Endothelial cell of umbilical vein (primary cell): ENCODE measurements at regions not wholly inside any gene's neighbourhood (a gene's known extent, or its start where the extent isn't known, plus 50 kb on each side); places are given as distances from the start of the nearest gene placed in this dataset.

Experiments used
- BruUV-seq: library from RNA; stranded (reverse); fragments of 400-500 nt; replicated peaks from 2 replicates; lab custom pipeline; 2021; lab: Mats Ljungman, UMichigan
- CTCF ChIA-PET: fragments of 300-600, 350-600 bp; sonication (Branson Sonifier 250); formaldehyde crosslinking; loops from one replicate; lab custom pipeline; 2021; ENCODE audit warnings: antibody characterized with exemption, inconsistent platforms; lab: Charles Lee
- POLR2A ChIA-PET: fragments of 300-600, 350-600 bp; sonication (Branson Sonifier 250); formaldehyde crosslinking; loops from one replicate; lab custom pipeline; 2021; ENCODE audit warnings: antibody characterized with exemption, inconsistent platforms; lab: Charles Lee
- DNase-seq: peaks from one replicate; pipeline ENCODE4 v3.0.0-alpha.2; 2011; ENCODE audit warnings: low read depth, low spot score
- FAIRE-seq: peaks from 2 replicates; lab custom pipeline; 2011; peaks lifted over from hg19 to GRCh38; lab: Jason Lieb, UNC
- H2AFZ ChIP-seq: 2 replicates; pipeline ENCODE4 v1.6.0; 2012; ENCODE audit warnings: low read depth, low read length, control low read depth, inconsistent platforms
- H3K27ac ChIP-seq: 2 replicates; pipeline ENCODE4 v1.5.1; 2011; ENCODE audit warnings: low read depth, mild to moderate bottlenecking, control low read depth, low read length, moderate library complexity; ENCODE audit not compliant: insufficient read depth
- H3K27me3 ChIP-seq, 2 experiments: 2 replicates each; pipeline versions ENCODE4 v1.6.0 to v1.6.1; 2011; ENCODE audit warnings: low read length in 2 of 2, mixed read lengths in 1 of 2; ENCODE audit not compliant: control insufficient read depth in 2 of 2, insufficient read depth in 2 of 2
- H3K36me3 ChIP-seq, 2 experiments: 2 replicates in 1 of 2; 3 replicates in 1 of 2; pipeline ENCODE4 v1.5.1; 2011; ENCODE audit warnings: low read length in 2 of 2, mild to moderate bottlenecking in 1 of 2, moderate library complexity in 1 of 2; ENCODE audit not compliant: control insufficient read depth in 2 of 2, insufficient read depth in 2 of 2; ENCODE audit errors: extremely low read depth in 1 of 2
- H3K4me1 ChIP-seq: 3 replicates; pipeline ENCODE4 v1.5.1; 2011; ENCODE audit warnings: mild to moderate bottlenecking, low read length; ENCODE audit not compliant: control insufficient read depth, insufficient read depth; ENCODE audit errors: extremely low read depth
- H3K4me2 ChIP-seq: 2 replicates; pipeline ENCODE4 v1.6.1; 2011; ENCODE audit warnings: low read length, control low read depth, mixed read lengths; ENCODE audit not compliant: insufficient read depth
- H3K4me3 ChIP-seq, 3 experiments: fragments of 200-600 bp in 1 of 3; sonication (generic), shearing (Covaris generic) in 1 of 3; replicated peaks in 1 of 3; 2 replicates each; pipeline ENCODE4 v1.5.1; 2011 to 2016; ENCODE audit warnings: control low read depth in 3 of 3, low read length in 3 of 3, mild to moderate bottlenecking in 2 of 3, inconsistent platforms in 1 of 3, low read depth in 1 of 3, moderate library complexity in 1 of 3; ENCODE audit not compliant: insufficient read depth in 1 of 3
- H3K79me2 ChIP-seq: 2 replicates; pipeline ENCODE4 v1.6.0; 2012; ENCODE audit warnings: low read length, inconsistent platforms; ENCODE audit not compliant: control insufficient read depth, insufficient read depth
- H3K9ac ChIP-seq: replicated peaks from 2 replicates; pipeline ENCODE3; 2011; ENCODE audit warnings: low read length, control low read depth; ENCODE audit not compliant: insufficient read depth; ENCODE audit errors: extremely low read depth
- H3K9me1 ChIP-seq: replicated peaks from 3 replicates; pipeline ENCODE4 v1.6.0; 2011; ENCODE audit warnings: mild to moderate bottlenecking, low read length; ENCODE audit not compliant: control insufficient read depth, insufficient read depth; ENCODE audit errors: extremely low read depth
- H3K9me3 ChIP-seq: replicated peaks from 2 replicates; pipeline ENCODE4 v1.5.1; 2012; ENCODE audit warnings: low read length, inconsistent platforms; ENCODE audit not compliant: control insufficient read depth, insufficient read depth
- H4K20me1 ChIP-seq: replicated peaks from 2 replicates; pipeline ENCODE3; 2011; ENCODE audit warnings: mild to moderate bottlenecking, low read length; ENCODE audit not compliant: control insufficient read depth, insufficient read depth; ENCODE audit errors: extremely low read depth
- EZH2 ChIP-seq: IDR thresholded peaks from 2 replicates; pipeline ENCODE4 v1.6.1; 2012; ENCODE audit warnings: borderline replicate concordance, low read depth, mild to moderate bottlenecking, moderate library complexity, low read length, inconsistent platforms; ENCODE audit not compliant: severe bottlenecking
- FOS ChIP-seq: IDR thresholded peaks from 2 replicates; pipeline ENCODE4 v1.6.1; 2011; ENCODE audit warnings: mild to moderate bottlenecking, low read length, moderate library complexity, borderline replicate concordance; ENCODE audit not compliant: insufficient read depth
- GATA2 ChIP-seq: IDR thresholded peaks from 2 replicates; pipeline ENCODE4 v1.7.0; 2011; ENCODE audit warnings: low read depth, mild to moderate bottlenecking, moderate library complexity, mixed read lengths, low read length; ENCODE audit not compliant: insufficient read length, insufficient read depth
- JUN ChIP-seq: IDR thresholded peaks from 2 replicates; pipeline ENCODE4 v1.6.1; 2011; ENCODE audit warnings: borderline replicate concordance, low read depth; ENCODE audit not compliant: insufficient read length, insufficient read depth
- MYC ChIP-seq: IDR thresholded peaks from one replicate; pipeline ENCODE4 v1.6.1; 2011; ENCODE audit warnings: mild to moderate bottlenecking, low read depth, low read length
- POLR2A ChIP-seq: IDR thresholded peaks from 2 replicates; pipeline ENCODE4 v1.6.1; 2012; ENCODE audit warnings: low read depth, mild to moderate bottlenecking, control low read depth, low read length
- POLR2AphosphoS5 ChIP-seq: IDR thresholded peaks from 2 replicates; pipeline ENCODE4 v1.6.1; 2012; ENCODE audit warnings: low read depth, mild to moderate bottlenecking, control low read depth, low read length, moderate library complexity; ENCODE audit not compliant: insufficient read depth
- dilution Hi-C: fragments of 300-500 bp; cut with MboI; formaldehyde crosslinking; loops from one replicate; pipeline ENCODE4 v1.15.0; 2019; ENCODE audit warnings: low sequenced_read_pairs; ENCODE audit not compliant: extremely low pct_ligation_motif_present
- intact Hi-C: fragments of 100-400 bp; cut with micrococcal nuclease; formaldehyde crosslinking; loops from one replicate; pipeline ENCODE4 v1.10.0; 2022
- TF ChIP-seq, protein P1 (sequence below), 2 donors: IDR thresholded peaks; 1 replicate in 1 of 2; 2 replicates in 1 of 2; pipeline ENCODE4 v1.5.1; 2011; ENCODE audit warnings: low read length in 2 of 2, mild to moderate bottlenecking in 2 of 2, moderate library complexity in 2 of 2, control low read depth in 1 of 2, inconsistent platforms in 1 of 2, low read depth in 1 of 2; ENCODE audit not compliant: insufficient read depth in 1 of 2; ENCODE audit errors: extremely low read depth in 1 of 2
- TF ChIP-seq, protein P2 (sequence below): IDR thresholded peaks from 2 replicates; pipeline ENCODE4 v1.6.1; 2011; ENCODE audit not compliant: insufficient read depth, insufficient read length

DNA sequence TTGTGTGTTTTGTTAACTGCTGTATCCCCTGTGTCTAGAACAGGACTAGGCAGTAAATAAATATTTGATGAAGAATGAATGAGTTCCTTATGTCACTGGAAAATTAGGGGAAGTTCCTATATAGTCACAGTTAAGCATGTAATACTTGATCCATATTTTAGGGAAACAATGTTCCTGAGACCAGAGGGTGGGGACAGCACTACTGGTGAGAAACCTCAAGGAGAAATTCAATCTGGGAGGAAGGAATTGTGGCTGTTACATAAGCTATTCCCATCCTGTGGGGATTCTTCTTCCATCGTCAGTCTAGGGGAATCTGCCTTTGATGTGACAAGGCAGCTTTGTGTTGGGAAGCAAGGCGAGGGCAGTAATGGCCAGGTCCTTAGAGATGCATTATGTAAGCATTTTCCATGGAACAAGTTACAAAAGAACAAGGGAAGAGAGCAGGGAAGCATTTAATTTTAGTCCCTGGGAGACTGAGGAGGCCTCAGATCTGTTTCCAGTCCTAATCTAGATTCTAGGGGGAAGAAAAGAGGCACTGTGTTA, 219.3 kb upstream of the TTC14 start:
- ChIA-PET CTCF (no interaction called here), POLR2A (no interaction called here)
- dilution Hi-C loops = no loop called here

More for the DNA sequence above, 219.3 kb upstream of the TTC14 start:
- intact Hi-C loops = loop anchor here (5.0 kb wide), 1 partner anchor 1680 kb away; no protein-coding TSS in a partner anchor
- no TSS peak for BruUV-seq
- no peak for TF ChIP-seq POLR2AphosphoS5
- no peak for TF ChIP-seq JUN
- no peak for TF ChIP-seq MYC
- TF ChIP-seq, protein P1, sequence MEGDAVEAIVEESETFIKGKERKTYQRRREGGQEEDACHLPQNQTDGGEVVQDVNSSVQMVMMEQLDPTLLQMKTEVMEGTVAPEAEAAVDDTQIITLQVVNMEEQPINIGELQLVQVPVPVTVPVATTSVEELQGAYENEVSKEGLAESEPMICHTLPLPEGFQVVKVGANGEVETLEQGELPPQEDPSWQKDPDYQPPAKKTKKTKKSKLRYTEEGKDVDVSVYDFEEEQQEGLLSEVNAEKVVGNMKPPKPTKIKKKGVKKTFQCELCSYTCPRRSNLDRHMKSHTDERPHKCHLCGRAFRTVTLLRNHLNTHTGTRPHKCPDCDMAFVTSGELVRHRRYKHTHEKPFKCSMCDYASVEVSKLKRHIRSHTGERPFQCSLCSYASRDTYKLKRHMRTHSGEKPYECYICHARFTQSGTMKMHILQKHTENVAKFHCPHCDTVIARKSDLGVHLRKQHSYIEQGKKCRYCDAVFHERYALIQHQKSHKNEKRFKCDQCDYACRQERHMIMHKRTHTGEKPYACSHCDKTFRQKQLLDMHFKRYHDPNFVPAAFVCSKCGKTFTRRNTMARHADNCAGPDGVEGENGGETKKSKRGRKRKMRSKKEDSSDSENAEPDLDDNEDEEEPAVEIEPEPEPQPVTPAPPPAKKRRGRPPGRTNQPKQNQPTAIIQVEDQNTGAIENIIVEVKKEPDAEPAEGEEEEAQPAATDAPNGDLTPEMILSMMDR (IDR thresholded peaks at IDR 0.05; ENCODE audit: extremely low read depth in 1 of 2, insufficient read depth in 1 of 2, low read depth in 1 of 2, low read length in 2 of 2) = no peak
- no peak for TF ChIP-seq FOS
- TF ChIP-seq GATA2 = no peak
- no peak for TF ChIP-seq POLR2A
- TF ChIP-seq, protein P2, sequence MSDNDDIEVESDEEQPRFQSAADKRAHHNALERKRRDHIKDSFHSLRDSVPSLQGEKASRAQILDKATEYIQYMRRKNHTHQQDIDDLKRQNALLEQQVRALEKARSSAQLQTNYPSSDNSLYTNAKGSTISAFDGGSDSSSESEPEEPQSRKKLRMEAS = no peak
- TF ChIP-seq EZH2 = no peak
- Histone ChIP-seq H3K9me1 (no peaks in the 10 kb centered on the region), H4K20me1 (no peaks in the 10 kb centered on the region), H3K27ac (no peak overlapping the region), H3K9ac (no peak overlapping the region), H3K27me3 (no peaks in the 10 kb centered on the region), H3K4me1 (no peaks in the 10 kb centered on the region), H3K36me3 (no peaks in the 10 kb centered on the region), H3K4me2 (no peak overlapping the region), H3K9me3 (no peaks in the 10 kb centered on the region), H2AFZ (no peak overlapping the region), H3K4me3 (no peak overlapping the region), H3K79me2 (no peaks in the 10 kb centered on the region)
- DNase-seq = no peak
- no peak for FAIRE-seq
